Activated naive CD4-positive, alpha-beta T cell treated with anti-CD3 and anti-CD28 coated beads, Interleukin-2, amount 10 ng/mL, durations not matched to agents 7 days and 5 days (primary cell): ENCODE measurements at regions not wholly inside any gene's neighbourhood (a gene's known extent, or its start where the extent isn't known, plus 50 kb on each side); places are given as distances from the start of the nearest gene placed in this dataset.
"Not testable (repeated sequence)": the region's sequence is repeated elsewhere in the genome, so short reads cannot be mapped to it uniquely, and the experiment has no call there.

Source experiments
- CTCF ChIA-PET: fragments of 350-600 bp; sonication (Branson Sonifier 250); formaldehyde crosslinking; loops from one replicate; lab custom pipeline; 2021; ENCODE audit warnings: antibody characterized with exemption; lab: Charles Lee
- DNase-seq: peaks from one replicate; pipeline ENCODE4 v3.0.0-alpha.2; 2020
- H3K27ac Mint-ChIP-seq: one replicate; pipeline ENCODE4 v1.8.0; 2021; ENCODE audit warnings: mild to moderate bottlenecking, moderate library complexity, mixed read lengths
- H3K27me3 Mint-ChIP-seq: one replicate; pipeline ENCODE4 v1.8.0; 2021; ENCODE audit warnings: mild to moderate bottlenecking, mixed read lengths
- H3K36me3 Mint-ChIP-seq: one replicate; pipeline ENCODE4 v1.8.0; 2021; ENCODE audit warnings: mixed read lengths
- H3K4me1 Mint-ChIP-seq: one replicate; pipeline ENCODE4 v1.8.0; 2021; ENCODE audit warnings: mixed read lengths
- H3K4me3 Mint-ChIP-seq: one replicate; pipeline ENCODE4 v1.8.0; 2021; ENCODE audit warnings: mild to moderate bottlenecking, moderate library complexity, mixed read lengths
- H3K9me3 Mint-ChIP-seq: one replicate; pipeline ENCODE4 v1.8.0; 2021; ENCODE audit warnings: mixed read lengths

GRCh38 chr14:53430870-53431269 is 277.7 kb upstream of the DDHD1 start:
- DNase-seq, result no peak
- H3K27me3 Mint-ChIP-seq, result peaks cover 4% of the 10 kb centered on the region
- H3K4me1 Mint-ChIP-seq, result no peaks in the 10 kb centered on the region
- H3K27ac Mint-ChIP-seq, result no peak overlapping the region
- peaks cover 4% of the 10 kb centered on the region for H3K9me3 Mint-ChIP-seq
- CTCF ChIA-PET, result interaction anchor here (2.2 kb wide), 1 partner anchor 917 kb away, joined by 7 read pairs; no protein-coding TSS in a partner anchor
- H3K36me3 Mint-ChIP-seq, result no peaks in the 10 kb centered on the region
- H3K4me3 Mint-ChIP-seq, result no peak overlapping the region

- Mint-ChIP-seq H3K4me1 (no peaks in the 10 kb centered on the region), H3K9me3 (peaks cover 5% of the 10 kb centered on the region), H3K4me3 (no peak overlapping the region), H3K36me3 (no peaks in the 10 kb centered on the region), H3K27me3 (no peaks in the 10 kb centered on the region), H3K27ac (no peak overlapping the region)
- DNase-seq, result no peak
- CTCF ChIA-PET, result interaction anchor here (0.5 to 1.5 kb wide), 3 partner anchors 14 to 935 kb away, joined by 3 read pairs; no protein-coding TSS in a partner anchor
These were observed 259.9 kb upstream of the DDHD1 start for GRCh38 chr14:53412819-53413675.

- no peak overlapping the region for H3K27ac Mint-ChIP-seq
- no peak for DNase-seq
- H3K27me3 Mint-ChIP-seq, result no peaks in the 10 kb centered on the region
- no peaks in the 10 kb centered on the region for H3K4me1 Mint-ChIP-seq
- no peak overlapping the region for H3K4me3 Mint-ChIP-seq
- no peaks in the 10 kb centered on the region for H3K9me3 Mint-ChIP-seq
- CTCF ChIA-PET, result interaction anchor here (1.5 kb wide), 1 partner anchor 937 kb away, joined by 3 read pairs; no protein-coding TSS in a partner anchor
- no peaks in the 10 kb centered on the region for H3K36me3 Mint-ChIP-seq
These were observed 258.0 kb upstream of the DDHD1 start for GRCh38 chr14:53411125-53411524.

GRCh38 chr14:53409969-53410368 is 256.8 kb upstream of the DDHD1 start:
- Mint-ChIP-seq H3K27ac (no peak overlapping the region), H3K4me1 (no peaks in the 10 kb centered on the region), H3K27me3 (no peaks in the 10 kb centered on the region), H3K36me3 (no peaks in the 10 kb centered on the region), H3K4me3 (no peak overlapping the region), H3K9me3 (no peaks in the 10 kb centered on the region)
- CTCF ChIA-PET, result no interaction called here
- DNase-seq, result no peak

- Mint-ChIP-seq H3K9me3 (no peaks in the 10 kb centered on the region), H3K4me3 (no peak overlapping the region), H3K4me1 (no peaks in the 10 kb centered on the region), H3K36me3 (no peaks in the 10 kb centered on the region), H3K27ac (no peak overlapping the region), H3K27me3 (no peaks in the 10 kb centered on the region)
- CTCF ChIA-PET, result no interaction called here
- no peak for DNase-seq
These were observed 256.2 kb upstream of the DDHD1 start for GRCh38 chr14:53409289-53409688.

- no peaks in the 10 kb centered on the region for H3K36me3 Mint-ChIP-seq
- no peak overlapping the region for H3K27ac Mint-ChIP-seq
- H3K9me3 Mint-ChIP-seq, result no peaks in the 10 kb centered on the region
- no peak overlapping the region for H3K4me3 Mint-ChIP-seq
- no peaks in the 10 kb centered on the region for H3K4me1 Mint-ChIP-seq
- no peak for DNase-seq
- no peaks in the 10 kb centered on the region for H3K27me3 Mint-ChIP-seq
- CTCF ChIA-PET, result no interaction called here
These were observed 255.2 kb upstream of the DDHD1 start for GRCh38 chr14:53408175-53408879.

- CTCF ChIA-PET, result no interaction called here
- H3K4me3 Mint-ChIP-seq, result no peak overlapping the region
- H3K27me3 Mint-ChIP-seq, result no peaks in the 10 kb centered on the region
- H3K27ac Mint-ChIP-seq, result no peak overlapping the region
- H3K9me3 Mint-ChIP-seq, result no peaks in the 10 kb centered on the region
- H3K4me1 Mint-ChIP-seq, result no peaks in the 10 kb centered on the region
- DNase-seq, result no peak
- H3K36me3 Mint-ChIP-seq, result no peaks in the 10 kb centered on the region
These were observed 253.4 kb upstream of the DDHD1 start for GRCh38 chr14:53406519-53406918.

GRCh38 chr14:53401646-53402045 is 248.5 kb upstream of the DDHD1 start:
- Mint-ChIP-seq H3K4me1 (no peaks in the 10 kb centered on the region), H3K27ac (no peak overlapping the region), H3K4me3 (no peak overlapping the region), H3K9me3 (no peaks in the 10 kb centered on the region), H3K36me3 (no peaks in the 10 kb centered on the region), H3K27me3 (no peaks in the 10 kb centered on the region)
- no peak for DNase-seq
- CTCF ChIA-PET, result no interaction called here

GRCh38 chr14:53399057-53399456 is 245.9 kb upstream of the DDHD1 start:
- CTCF ChIA-PET, result interaction anchor here (0.9 kb wide), 1 partner anchor 14 kb away, joined by 3 read pairs; no protein-coding TSS in a partner anchor
- no peak for DNase-seq
- Mint-ChIP-seq H3K27me3 (no peaks in the 10 kb centered on the region), H3K27ac (no peak overlapping the region), H3K4me3 (no peak overlapping the region), H3K36me3 (no peaks in the 10 kb centered on the region), H3K4me1 (no peaks in the 10 kb centered on the region), H3K9me3 (peaks cover 13% of the 10 kb centered on the region)

- Mint-ChIP-seq H3K27ac (no peak overlapping the region), H3K4me1 (no peaks in the 10 kb centered on the region), H3K9me3 (peaks cover 14% of the 10 kb centered on the region), H3K36me3 (no peaks in the 10 kb centered on the region), H3K27me3 (no peaks in the 10 kb centered on the region), H3K4me3 (no peak overlapping the region)
- DNase-seq, result no peak
- CTCF ChIA-PET, result no interaction called here
These were observed 245.5 kb upstream of the DDHD1 start for GRCh38 chr14:53398616-53399015.

- H3K27ac Mint-ChIP-seq, CTCF ChIA-PET: not testable (repeated sequence)
These were observed 242.1 kb upstream of the DDHD1 start for GRCh38 chr14:53395267-53395666.

GRCh38 chr14:53391631-53392285 is 238.6 kb upstream of the DDHD1 start:
- H3K4me3 Mint-ChIP-seq, result no peak overlapping the region
- no peaks in the 10 kb centered on the region for H3K27me3 Mint-ChIP-seq
- H3K4me1 Mint-ChIP-seq, result no peaks in the 10 kb centered on the region
- no peaks in the 10 kb centered on the region for H3K36me3 Mint-ChIP-seq
- peaks cover 14% of the 10 kb centered on the region for H3K9me3 Mint-ChIP-seq
- H3K27ac Mint-ChIP-seq, result no peak overlapping the region
- CTCF ChIA-PET, result no interaction called here
- no peak for DNase-seq

More at GRCh38 chr14:53395267-53395666, 242.1 kb upstream of the DDHD1 start:
- peaks cover 14% of the 10 kb centered on the region for H3K9me3 Mint-ChIP-seq
- not testable (repeated sequence) for H3K4me3 Mint-ChIP-seq, H3K4me1 Mint-ChIP-seq, DNase-seq, H3K27me3 Mint-ChIP-seq, H3K36me3 Mint-ChIP-seq

GRCh38 chr14:53391156-53391555 is 238.0 kb upstream of the DDHD1 start:
- CTCF ChIA-PET, result no interaction called here
- no peaks in the 10 kb centered on the region for H3K4me1 Mint-ChIP-seq
- H3K9me3 Mint-ChIP-seq, result peaks cover 14% of the 10 kb centered on the region
- DNase-seq, result no peak
- no peak overlapping the region for H3K4me3 Mint-ChIP-seq
- H3K36me3 Mint-ChIP-seq, result no peaks in the 10 kb centered on the region
- no peak overlapping the region for H3K27ac Mint-ChIP-seq
- no peaks in the 10 kb centered on the region for H3K27me3 Mint-ChIP-seq

GRCh38 chr14:53390008-53390407 is 236.9 kb upstream of the DDHD1 start:
- Mint-ChIP-seq H3K9me3 (peaks cover 9% of the 10 kb centered on the region), H3K27ac (no peak overlapping the region), H3K4me1 (no peaks in the 10 kb centered on the region), H3K27me3 (no peaks in the 10 kb centered on the region), H3K4me3 (no peak overlapping the region), H3K36me3 (no peaks in the 10 kb centered on the region)
- CTCF ChIA-PET, result no interaction called here
- DNase-seq, result no peak
